Aorta (tissue), 5 donors: ENCODE measurements at regions not wholly inside any gene's neighbourhood (a gene's known extent, or its start where the extent isn't known, plus 50 kb on each side); places are given as distances from the start of the nearest gene placed in this dataset.
"Not testable (repeated sequence)": the region's sequence is repeated elsewhere in the genome, so short reads cannot be mapped to it uniquely, and the experiment has no call there.

Experiments used
- ATAC-seq: fragments of 200-7000 bp; cut with Tn5 transposase; one replicate; pipeline ENCODE4 v1.9.1; 2022; ENCODE audit warnings: moderate library complexity; ENCODE audit not compliant: low FRiP score
- DNase-seq, 2 donors: peaks; one replicate each; pipeline ENCODE4 v3.0.0-alpha.2; 2020
- H3K27ac ChIP-seq, 2 donors: one replicate each; pipeline ENCODE4 v1.5.1; 2013; ENCODE audit warnings: low read length in 2 of 2, mild to moderate bottlenecking in 2 of 2, moderate library complexity in 2 of 2, control low read depth in 1 of 2, inconsistent platforms in 1 of 2, low read depth in 1 of 2
- H3K27me3 ChIP-seq, 2 donors: one replicate each; pipeline ENCODE4 v1.6.1; 2013; ENCODE audit warnings: control low read depth in 1 of 2, low read length in 1 of 2, mild to moderate bottlenecking in 1 of 2, moderate library complexity in 1 of 2; ENCODE audit not compliant: insufficient read depth in 2 of 2, control insufficient read depth in 1 of 2
- H3K36me3 ChIP-seq, 2 donors: one replicate each; pipeline ENCODE4 v1.6.1; 2013; ENCODE audit warnings: control low read depth in 1 of 2, low read length in 1 of 2, mild to moderate bottlenecking in 1 of 2; ENCODE audit not compliant: insufficient read depth in 2 of 2, control insufficient read depth in 1 of 2
- H3K4me1 ChIP-seq, 2 donors: one replicate each; pipeline ENCODE4 v1.6.1; 2013; ENCODE audit warnings: low read length in 2 of 2, control low read depth in 1 of 2, mild to moderate bottlenecking in 1 of 2, moderate library complexity in 1 of 2; ENCODE audit not compliant: insufficient read depth in 2 of 2, control insufficient read depth in 1 of 2
- H3K4me3 ChIP-seq, 2 donors: one replicate each; pipeline ENCODE4 v1.5.1; 2013; ENCODE audit warnings: low read length in 2 of 2, control low read depth in 1 of 2, mild to moderate bottlenecking in 1 of 2
- H3K9me3 ChIP-seq: one replicate; pipeline ENCODE4 v1.6.1; 2013; ENCODE audit warnings: mild to moderate bottlenecking, low read length; ENCODE audit not compliant: control insufficient read depth
- WGBS, 2 donors: extraction: QIAGEN DNeasy Blood & Tissue Kit; methylation state at CpG; one replicate each; pipeline ENCODE4 v1.1.7; 2013; 5-methylcytosine and 5-hydroxymethylcytosine counted together
- intact Hi-C, 2 donors: fragments of 100-400 bp; cut with DNase I; formaldehyde crosslinking; loops; one replicate each; pipeline versions ENCODE4 v1.14.2 to v1.15.0; 2022
- donor health status: healthy with polysubstance abuse.
- donor health status: Bipolar disorder and iron deficiency.
- donor health status: DM: no; HTN: no; CAD: no.
- donor health status: DM: no; HTN: no; CAD: no.
- donor health status: DM: yes; HTN: yes; CAD: no.

- intact Hi-C loops: no loop called here
- 31 to 32% methylated on average over 14 of the region's 14 CpGs for WGBS, 2 donors
- no peaks in the 10 kb centered on the region for H3K27me3 ChIP-seq
- no peaks in the 10 kb centered on the region for H3K36me3 ChIP-seq
- no peaks in the 10 kb centered on the region for H3K4me1 ChIP-seq
- ATAC-seq: no peak
- no peak overlapping the region for H3K27ac ChIP-seq
- H3K9me3 ChIP-seq: peaks cover 3% of the 10 kb centered on the region
- no peak overlapping the region for H3K4me3 ChIP-seq
- DNase-seq: no peak
Observed at GRCh38 chr19:56971230-56971629, 130.7 kb upstream of the PEG3 start.

- intact Hi-C loops: no loop called here
- no peaks in the 10 kb centered on the region for H3K27me3 ChIP-seq
- no peak overlapping the region for H3K4me3 ChIP-seq
- H3K27ac ChIP-seq: no peak overlapping the region
- ATAC-seq: no peak
- peaks cover 2% of the 10 kb centered on the region for H3K9me3 ChIP-seq
- 37 to 47% methylated on average over 16 of the region's 16 CpGs for WGBS, 2 donors
- no peaks in the 10 kb centered on the region for H3K4me1 ChIP-seq
- H3K36me3 ChIP-seq: no peaks in the 10 kb centered on the region
- DNase-seq: no peak
Observed at GRCh38 chr19:56972291-56972841, 131.8 kb upstream of the PEG3 start.

- intact Hi-C loops: no loop called here
- Histone ChIP-seq H3K36me3 (no peaks in the 10 kb centered on the region), H3K27me3 (no peaks in the 10 kb centered on the region), H3K9me3 (peaks cover 2% of the 10 kb centered on the region), H3K27ac (no peak overlapping the region), H3K4me3 (no peak overlapping the region), H3K4me1 (no peaks in the 10 kb centered on the region)
- 49 to 56% methylated on average over 12 of the region's 12 CpGs for WGBS, 2 donors
- no peak for DNase-seq
- ATAC-seq: no peak
Observed at GRCh38 chr19:56973713-56974555, 133.4 kb upstream of the PEG3 start.

GRCh38 chr19:56974556-56975207, 134.2 kb upstream of the PEG3 start:
- 67 to 69% methylated on average over 8 of the region's 8 CpGs for WGBS, 2 donors
- intact Hi-C loops: no loop called here
- H3K27ac ChIP-seq: no peak overlapping the region

GRCh38 chr19:56976300-56976699, 135.8 kb upstream of the PEG3 start:
- peaks cover 2% of the 10 kb centered on the region for H3K9me3 ChIP-seq
- H3K4me1 ChIP-seq: no peaks in the 10 kb centered on the region
- H3K27me3 ChIP-seq: no peaks in the 10 kb centered on the region
- H3K36me3 ChIP-seq: no peaks in the 10 kb centered on the region
- no peak for ATAC-seq
- H3K4me3 ChIP-seq: no peak overlapping the region
- intact Hi-C loops: no loop called here
- no peak overlapping the region for H3K27ac ChIP-seq
- no peak for DNase-seq
- 83 to 86% methylated on average over 4 of the region's 4 CpGs for WGBS, 2 donors

More at GRCh38 chr19:56974556-56975207, 134.2 kb upstream of the PEG3 start:
- Histone ChIP-seq H3K36me3 (no peaks in the 10 kb centered on the region), H3K9me3 (peaks cover 2% of the 10 kb centered on the region), H3K4me3 (no peak overlapping the region), H3K4me1 (no peaks in the 10 kb centered on the region), H3K27me3 (no peaks in the 10 kb centered on the region)
- DNase-seq (no peak), ATAC-seq (no peak)

- Histone ChIP-seq H3K27ac (no peak overlapping the region), H3K36me3 (no peaks in the 10 kb centered on the region), H3K4me3 (no peak overlapping the region), H3K9me3 (peaks cover 2% of the 10 kb centered on the region), H3K27me3 (no peaks in the 10 kb centered on the region), H3K4me1 (no peaks in the 10 kb centered on the region)
- DNase-seq (no peak), ATAC-seq (no peak)
- intact Hi-C loops: no loop called here
- WGBS, 2 donors: 86 to 88% methylated on average over 14 of the region's 14 CpGs
Observed at GRCh38 chr19:56976995-56977906, 136.7 kb upstream of the PEG3 start.

- WGBS, 2 donors: 73 to 75% methylated on average over 20 of the region's 20 CpGs
- ATAC-seq (no peak), DNase-seq (no peak)
- Histone ChIP-seq H3K4me3 (no peak overlapping the region), H3K27me3 (no peaks in the 10 kb centered on the region), H3K9me3 (peaks cover 2% of the 10 kb centered on the region), H3K36me3 (no peaks in the 10 kb centered on the region), H3K27ac (no peak overlapping the region), H3K4me1 (no peaks in the 10 kb centered on the region)
- intact Hi-C loops: no loop called here
Observed at GRCh38 chr19:56978023-56978565, 137.6 kb upstream of the PEG3 start.

GRCh38 chr19:56980326-56980725, 139.5 kb upstream of the USP29 start:
- WGBS, 2 donors: 88 to 91% methylated on average over 7 of the region's 7 CpGs
- H3K36me3 ChIP-seq, H3K27me3 ChIP-seq, intact Hi-C loops, H3K4me1 ChIP-seq, DNase-seq, H3K27ac ChIP-seq, H3K9me3 ChIP-seq, H3K4me3 ChIP-seq, ATAC-seq: not testable (repeated sequence)
